Right lobe of liver (tissue), 4 donors: ENCODE measurements at regions not wholly inside any gene's neighbourhood (a gene's known extent, or its start where the extent isn't known, plus 50 kb on each side); places are given as distances from the start of the nearest gene placed in this dataset.

ENCODE experiments used
- CTCF ChIP-seq, 4 donors: fragments of 200-600 bp in 3 of 4; fragments of 450-650 bp in 1 of 4; IDR thresholded peaks; one replicate each; pipeline versions ENCODE4 v1.5.1 to v1.8.0; 2016 to 2022; ENCODE audit warnings: antibody characterized with exemption in 4 of 4, mild to moderate bottlenecking in 2 of 4
- POLR2A ChIP-seq: fragments of 450-650 bp; IDR thresholded peaks from one replicate; pipeline ENCODE4 v1.6.1; 2017; ENCODE audit warnings: antibody characterized with exemption, mild to moderate bottlenecking
- donor health status: DM: no; HTN: no; CAD: no.
- donor health status: DM: no; HTN: no; CAD: no.
- donor health status: DM: no; HTN: yes; CAD: no.

GRCh38 chr1:101332633-101333032 lies 95.8 kb downstream of the S1PR1 start:
- TF ChIP-seq CTCF (IDR thresholded peaks at IDR 0.05) (no peak), POLR2A (no peak)
